WTC11 (cell line): ENCODE measurements at regions not wholly inside any gene's neighbourhood (a gene's known extent, or its start where the extent isn't known, plus 50 kb on each side); places are given as distances from the start of the nearest gene placed in this dataset.

Experiments used
- ATAC-seq: fragments of 200-7000 bp; cut with Tn5 transposase; 2 replicates; pipeline ENCODE4 v1.10.0; 2021; ENCODE audit warnings: mild to moderate bottlenecking, moderate library complexity
- CTCF ChIA-PET: fragments of 300-600 bp; sonication (Branson Sonifier 250); formaldehyde crosslinking; loops from one replicate; lab custom pipeline; 2021; ENCODE audit warnings: antibody characterized with exemption; lab: Charles Lee
- POLR2A ChIA-PET: fragments of 350-600 bp; sonication (Branson Sonifier 250); formaldehyde crosslinking; loops from one replicate; lab custom pipeline; 2021; ENCODE audit warnings: antibody characterized with exemption; lab: Charles Lee
- DNase-seq: peaks from one replicate; pipeline ENCODE4 v3.0.0; 2021; ENCODE audit warnings: low spot score
- H3K27ac Mint-ChIP-seq: 2 replicates; pipeline ENCODE4 v1.8.0; 2021; ENCODE audit warnings: mixed read lengths
- H3K27me3 Mint-ChIP-seq: 2 replicates; pipeline ENCODE4 v1.8.0; 2021; ENCODE audit warnings: low read depth, mild to moderate bottlenecking, moderate library complexity, mixed read lengths
- H3K36me3 Mint-ChIP-seq: 2 replicates; pipeline ENCODE4 v1.8.0; 2021; ENCODE audit warnings: mixed read lengths
- H3K4me1 Mint-ChIP-seq: 2 replicates; pipeline ENCODE4 v1.8.0; 2022; ENCODE audit warnings: mixed read lengths
- H3K4me3 Mint-ChIP-seq: 2 replicates; pipeline ENCODE4 v1.8.0; 2021; ENCODE audit warnings: mild to moderate bottlenecking, moderate library complexity, mixed read lengths
- H3K9me3 Mint-ChIP-seq: 2 replicates; pipeline ENCODE4 v1.8.0; 2021; ENCODE audit warnings: mixed read lengths
- CREB1 ChIP-seq: sonication (generic); formaldehyde crosslinking; IDR thresholded peaks from 2 replicates; pipeline ENCODE4 v1.8.0; 2023; ENCODE audit warnings: mild to moderate bottlenecking, missing genetic modification reagents
- CREM ChIP-seq: sonication (generic); formaldehyde crosslinking; IDR thresholded peaks from 2 replicates; pipeline ENCODE4 v1.8.1; 2022; ENCODE audit warnings: mild to moderate bottlenecking, missing genetic modification reagents, moderate library complexity
- ETV6 ChIP-seq: sonication (generic); formaldehyde crosslinking; IDR thresholded peaks from 2 replicates; pipeline ENCODE4 v1.8.1; 2022; ENCODE audit warnings: mild to moderate bottlenecking, missing genetic modification reagents
- FOXJ3 ChIP-seq: sonication (generic); formaldehyde crosslinking; IDR thresholded peaks from 2 replicates; pipeline ENCODE4 v1.9.0; 2021; ENCODE audit warnings: missing genetic modification reagents, mild to moderate bottlenecking, borderline replicate concordance
- FOXP1 ChIP-seq: sonication (generic); formaldehyde crosslinking; IDR thresholded peaks from 2 replicates; pipeline ENCODE4 v1.8.0; 2022; ENCODE audit warnings: missing genetic modification reagents, mild to moderate bottlenecking, moderate library complexity, borderline replicate concordance
- GRHL2 ChIP-seq: fragments of 250-450 bp; sonication (Bioruptor Pico); IDR thresholded peaks from 2 replicates; pipeline ENCODE4 v1.8.0; 2022; ENCODE audit warnings: mild to moderate bottlenecking, moderate library complexity; ENCODE audit not compliant: insufficient replicate concordance, severe bottlenecking
- JAZF1 ChIP-seq: fragments of 250-450 bp; sonication (Bioruptor Pico); IDR thresholded peaks from 2 replicates; pipeline ENCODE4 v1.9.0; 2021; ENCODE audit warnings: moderate library complexity, mild to moderate bottlenecking, inconsistent platforms
- KAT7 ChIP-seq: sonication (generic); formaldehyde crosslinking; IDR thresholded peaks from 2 replicates; pipeline ENCODE4 v1.8.1; 2023; ENCODE audit warnings: missing genetic modification reagents, mild to moderate bottlenecking, borderline replicate concordance
- NFYB ChIP-seq: sonication (generic); formaldehyde crosslinking; conservative IDR thresholded peaks from 2 replicates; pipeline ENCODE4 v1.8.0; 2022; ENCODE audit warnings: low read depth, missing genetic modification reagents
- NR1H2 ChIP-seq: sonication (generic); formaldehyde crosslinking; IDR thresholded peaks from 2 replicates; pipeline ENCODE4 v1.9.0; 2021; ENCODE audit warnings: mild to moderate bottlenecking, moderate library complexity, missing genetic modification reagents
- SOX15 ChIP-seq: fragments of 250-450 bp; sonication (Bioruptor Pico); IDR thresholded peaks from 2 replicates; pipeline ENCODE4 v1.9.0; 2021; ENCODE audit warnings: mild to moderate bottlenecking
- TCF7 ChIP-seq: sonication (generic); formaldehyde crosslinking; IDR thresholded peaks from 2 replicates; pipeline ENCODE4 v1.8.0; 2022; ENCODE audit warnings: mild to moderate bottlenecking, low read depth, missing genetic modification reagents, moderate library complexity
- ZNF121 ChIP-seq: sonication (generic); formaldehyde crosslinking; IDR thresholded peaks from 2 replicates; pipeline ENCODE4 v1.8.0; 2023; ENCODE audit warnings: missing genetic modification reagents
- ZNF138 ChIP-seq: sonication (generic); formaldehyde crosslinking; conservative IDR thresholded peaks from 2 replicates; pipeline ENCODE4 v1.8.1; 2022; ENCODE audit warnings: mild to moderate bottlenecking, moderate library complexity, missing genetic modification reagents
- ZNF263 ChIP-seq: sonication (generic); formaldehyde crosslinking; IDR thresholded peaks from 2 replicates; pipeline ENCODE4 v1.8.1; 2022; ENCODE audit warnings: low read depth, mild to moderate bottlenecking, moderate library complexity, missing genetic modification reagents
- ZNF317 ChIP-seq: sonication (generic); formaldehyde crosslinking; IDR thresholded peaks from 2 replicates; pipeline ENCODE4 v1.8.1; 2023; ENCODE audit warnings: low read depth, mild to moderate bottlenecking, moderate library complexity, missing genetic modification reagents, borderline replicate concordance
- TF ChIP-seq, protein P1 (sequence below): fragments of 200-600 bp; IDR thresholded peaks from 2 replicates; pipeline ENCODE4 v1.8.0; 2022; ENCODE audit warnings: antibody characterized with exemption
- TF ChIP-seq, protein P2 (sequence below): fragments of 250-450 bp; sonication (Bioruptor Pico); IDR thresholded peaks from 2 replicates; pipeline ENCODE4 v1.9.0; 2021; ENCODE audit warnings: moderate library complexity, mild to moderate bottlenecking, inconsistent platforms, borderline replicate concordance
- TF ChIP-seq, protein P3 (sequence below): sonication (generic); formaldehyde crosslinking; IDR thresholded peaks from 2 replicates; pipeline ENCODE4 v1.8.1; 2023; ENCODE audit warnings: mild to moderate bottlenecking, moderate library complexity, missing genetic modification reagents
- TF ChIP-seq, protein P4 (sequence below): sonication (generic); formaldehyde crosslinking; IDR thresholded peaks from 2 replicates; pipeline ENCODE4 v1.8.0; 2022; ENCODE audit warnings: mild to moderate bottlenecking, missing genetic modification reagents
- TF ChIP-seq, protein P5 (sequence below): sonication (generic); formaldehyde crosslinking; IDR thresholded peaks from 2 replicates; pipeline ENCODE4 v1.8.0; 2022; ENCODE audit warnings: mild to moderate bottlenecking, missing genetic modification reagents
- TF ChIP-seq, protein P6 (sequence below): sonication (generic); formaldehyde crosslinking; IDR thresholded peaks from 2 replicates; pipeline ENCODE4 v1.8.1; 2022; ENCODE audit warnings: mild to moderate bottlenecking, missing genetic modification reagents, moderate library complexity, borderline replicate concordance

DNA sequence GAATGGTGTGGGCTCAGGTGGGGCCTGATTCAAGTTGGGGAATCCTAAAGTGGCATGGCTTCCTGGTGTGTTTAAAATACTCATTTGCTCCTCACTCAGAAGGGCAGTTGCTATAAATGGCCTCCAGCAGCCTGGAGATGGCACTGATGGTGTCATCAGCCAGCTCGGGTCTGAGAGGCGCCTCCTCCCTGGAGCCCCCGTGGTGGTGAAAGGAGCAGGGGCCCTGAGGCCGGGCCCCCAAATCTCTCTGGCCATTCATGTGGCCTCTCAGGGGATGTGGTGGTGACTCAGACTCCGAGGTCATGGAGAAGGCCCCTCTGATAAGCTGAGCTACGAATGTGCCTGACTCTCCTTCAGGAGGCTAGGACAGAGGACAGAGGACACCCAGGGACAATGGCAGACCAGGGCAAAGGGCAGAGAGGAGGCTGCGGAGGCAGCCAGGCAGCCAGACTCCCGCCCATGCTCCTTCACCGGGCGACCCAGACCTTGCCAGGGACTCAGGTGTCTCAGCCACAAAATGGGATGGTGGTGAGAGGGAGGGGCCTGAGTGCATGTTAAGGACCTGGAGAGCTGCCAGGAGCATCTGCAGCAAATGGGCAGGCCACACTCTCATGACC is 129.2 kb downstream of the CTTN start (continued):
- TF ChIP-seq, protein P1, sequence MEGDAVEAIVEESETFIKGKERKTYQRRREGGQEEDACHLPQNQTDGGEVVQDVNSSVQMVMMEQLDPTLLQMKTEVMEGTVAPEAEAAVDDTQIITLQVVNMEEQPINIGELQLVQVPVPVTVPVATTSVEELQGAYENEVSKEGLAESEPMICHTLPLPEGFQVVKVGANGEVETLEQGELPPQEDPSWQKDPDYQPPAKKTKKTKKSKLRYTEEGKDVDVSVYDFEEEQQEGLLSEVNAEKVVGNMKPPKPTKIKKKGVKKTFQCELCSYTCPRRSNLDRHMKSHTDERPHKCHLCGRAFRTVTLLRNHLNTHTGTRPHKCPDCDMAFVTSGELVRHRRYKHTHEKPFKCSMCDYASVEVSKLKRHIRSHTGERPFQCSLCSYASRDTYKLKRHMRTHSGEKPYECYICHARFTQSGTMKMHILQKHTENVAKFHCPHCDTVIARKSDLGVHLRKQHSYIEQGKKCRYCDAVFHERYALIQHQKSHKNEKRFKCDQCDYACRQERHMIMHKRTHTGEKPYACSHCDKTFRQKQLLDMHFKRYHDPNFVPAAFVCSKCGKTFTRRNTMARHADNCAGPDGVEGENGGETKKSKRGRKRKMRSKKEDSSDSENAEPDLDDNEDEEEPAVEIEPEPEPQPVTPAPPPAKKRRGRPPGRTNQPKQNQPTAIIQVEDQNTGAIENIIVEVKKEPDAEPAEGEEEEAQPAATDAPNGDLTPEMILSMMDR: no peak
- TF ChIP-seq, protein P2, sequence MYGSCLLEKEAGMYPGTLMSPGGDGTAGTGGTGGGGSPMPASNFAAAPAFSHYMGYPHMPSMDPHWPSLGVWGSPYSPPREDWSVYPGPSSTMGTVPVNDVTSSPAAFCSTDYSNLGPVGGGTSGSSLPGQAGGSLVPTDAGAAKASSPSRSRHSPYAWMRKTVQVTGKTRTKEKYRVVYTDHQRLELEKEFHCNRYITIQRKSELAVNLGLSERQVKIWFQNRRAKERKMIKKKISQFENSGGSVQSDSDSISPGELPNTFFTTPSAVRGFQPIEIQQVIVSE (CRISPR knock-in tag): no peak
- TF ChIP-seq ZNF121 (CRISPR knock-in tag) (no peak), JAZF1 (CRISPR knock-in tag) (no peak), ZNF138 (CRISPR knock-in tag) (no peak), NFYB (CRISPR knock-in tag) (no peak), NR1H2 (CRISPR knock-in tag) (no peak)

DNA sequence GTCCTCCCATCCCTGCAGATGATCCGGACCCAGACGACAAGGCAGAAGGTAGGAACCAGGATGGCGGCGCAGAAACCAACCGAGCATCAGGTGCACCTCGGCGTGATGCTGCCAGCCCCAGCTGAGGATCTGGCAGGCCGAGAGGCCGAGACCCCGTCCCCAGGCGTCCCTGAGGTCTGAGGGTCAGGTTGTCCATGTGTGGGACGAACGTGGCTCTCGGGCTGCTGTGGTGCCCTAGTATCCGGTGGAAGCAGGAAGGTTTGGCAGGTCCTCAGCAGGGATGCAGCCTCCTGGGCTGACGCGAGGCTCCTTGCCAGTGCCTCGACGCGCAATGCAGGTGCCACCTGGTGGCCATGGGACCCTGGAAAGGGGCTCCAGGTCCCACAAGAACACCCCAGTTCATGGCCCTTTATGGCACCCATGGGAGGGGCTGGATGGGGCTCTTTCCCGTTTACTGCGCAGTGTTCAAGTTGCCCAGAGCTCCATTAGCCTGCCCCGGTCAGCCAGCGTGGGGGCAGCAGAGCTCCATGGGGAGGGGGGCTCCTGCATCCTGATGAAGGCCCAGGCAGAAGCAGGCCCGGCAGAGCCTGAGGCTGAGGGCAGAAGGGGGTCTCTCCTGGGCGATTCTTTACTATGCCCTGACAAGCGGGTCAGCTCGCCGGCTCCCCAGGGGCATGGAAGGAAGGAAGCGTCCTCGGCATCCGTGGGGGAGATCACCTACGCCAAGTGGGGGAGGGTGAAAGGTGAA is 129.9 kb downstream of the CTTN start:
- no peak for DNase-seq
- no peak for TF ChIP-seq CREM
- no peak for TF ChIP-seq KAT7 (CRISPR knock-in tag)
- peak; percentile 61; the same call in 1 of the 2 replicates for TF ChIP-seq FOXP1 (CRISPR knock-in tag)
- ChIA-PET CTCF (interaction anchor here (1.0 to 1.7 kb wide), 4 partner anchors 17 to 61 kb away, joined by 3 to 5 read pairs (median 3); no protein-coding TSS in a partner anchor), POLR2A (no interaction called here)
- H3K36me3 Mint-ChIP-seq: no peaks in the 10 kb centered on the region
- no peak overlapping the region for H3K4me3 Mint-ChIP-seq
- peaks cover 9% of the 10 kb centered on the region for H3K9me3 Mint-ChIP-seq
- no peaks in the 10 kb centered on the region for H3K27me3 Mint-ChIP-seq
- H3K4me1 Mint-ChIP-seq: peaks cover 56% of the 10 kb centered on the region
- ATAC-seq: no peak
- H3K27ac Mint-ChIP-seq: no peak overlapping the region

DNA sequence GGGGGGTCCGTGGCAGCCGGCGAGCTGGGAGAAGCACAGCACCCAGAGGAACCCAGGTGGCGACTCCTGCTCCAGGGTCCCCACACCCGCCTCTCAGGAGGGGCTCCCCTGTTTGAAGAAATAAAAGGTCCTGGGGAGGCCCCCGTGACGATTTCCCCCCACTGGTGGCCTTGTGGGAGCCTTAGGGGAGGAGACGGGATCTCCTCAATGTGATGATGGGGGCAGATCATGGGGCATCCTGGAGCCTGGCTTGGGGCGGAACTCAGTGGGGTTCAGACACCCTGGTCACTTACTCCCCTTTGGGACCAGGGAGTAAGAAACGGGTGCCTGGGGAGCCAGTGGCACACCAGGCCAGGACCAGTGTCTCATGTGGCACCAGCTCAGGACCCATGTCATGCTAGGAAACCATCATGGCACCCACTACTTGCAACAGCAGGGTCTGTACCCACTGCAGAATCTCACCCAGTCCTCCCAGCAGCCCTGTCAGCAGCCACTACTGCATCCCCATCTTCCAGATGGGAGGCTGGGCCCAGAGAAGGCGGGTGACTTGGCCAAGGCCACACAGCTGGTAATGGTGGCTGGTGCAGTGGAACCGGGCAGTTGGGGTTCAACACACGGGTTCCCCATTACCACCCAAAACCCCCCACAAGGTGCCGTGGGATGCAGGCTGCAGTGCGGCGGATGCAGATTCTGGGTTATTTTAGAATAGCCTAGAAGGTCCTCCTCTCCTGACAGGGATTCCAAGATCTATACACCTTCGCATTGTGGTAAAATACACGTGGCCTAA is 130.7 kb downstream of the CTTN start:
- ATAC-seq (no peak), DNase-seq (no peak)
- CTCF ChIA-PET: no interaction called here
- Mint-ChIP-seq H3K36me3 (no peaks in the 10 kb centered on the region), H3K27me3 (no peaks in the 10 kb centered on the region), H3K4me1 (peaks cover 51% of the 10 kb centered on the region), H3K27ac (no peak overlapping the region), H3K9me3 (peaks cover 14% of the 10 kb centered on the region), H3K4me3 (no peak overlapping the region)
- POLR2A ChIA-PET: no interaction called here
- TF ChIP-seq, protein P3, sequence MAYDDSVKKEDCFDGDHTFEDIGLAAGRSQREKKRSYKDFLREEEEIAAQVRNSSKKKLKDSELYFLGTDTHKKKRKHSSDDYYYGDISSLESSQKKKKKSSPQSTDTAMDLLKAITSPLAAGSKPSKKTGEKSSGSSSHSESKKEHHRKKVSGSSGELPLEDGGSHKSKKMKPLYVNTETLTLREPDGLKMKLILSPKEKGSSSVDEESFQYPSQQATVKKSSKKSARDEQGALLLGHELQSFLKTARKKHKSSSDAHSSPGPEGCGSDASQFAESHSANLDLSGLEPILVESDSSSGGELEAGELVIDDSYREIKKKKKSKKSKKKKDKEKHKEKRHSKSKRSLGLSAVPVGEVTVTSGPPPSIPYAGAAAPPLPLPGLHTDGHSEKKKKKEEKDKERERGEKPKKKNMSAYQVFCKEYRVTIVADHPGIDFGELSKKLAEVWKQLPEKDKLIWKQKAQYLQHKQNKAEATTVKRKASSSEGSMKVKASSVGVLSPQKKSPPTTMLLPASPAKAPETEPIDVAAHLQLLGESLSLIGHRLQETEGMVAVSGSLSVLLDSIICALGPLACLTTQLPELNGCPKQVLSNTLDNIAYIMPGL (CRISPR knock-in tag): no peak
- TF ChIP-seq, protein P4, sequence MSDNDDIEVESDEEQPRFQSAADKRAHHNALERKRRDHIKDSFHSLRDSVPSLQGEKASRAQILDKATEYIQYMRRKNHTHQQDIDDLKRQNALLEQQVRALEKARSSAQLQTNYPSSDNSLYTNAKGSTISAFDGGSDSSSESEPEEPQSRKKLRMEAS (CRISPR knock-in tag): no peak
- TF ChIP-seq ZNF263 (CRISPR knock-in tag) (no peak), GRHL2 (CRISPR knock-in tag) (no peak), ETV6 (CRISPR knock-in tag) (no peak), CREB1 (no peak), ZNF317 (CRISPR knock-in tag) (no peak), SOX15 (CRISPR knock-in tag) (no peak), TCF7 (CRISPR knock-in tag) (no peak), FOXJ3 (no peak)
- TF ChIP-seq, protein P5, sequence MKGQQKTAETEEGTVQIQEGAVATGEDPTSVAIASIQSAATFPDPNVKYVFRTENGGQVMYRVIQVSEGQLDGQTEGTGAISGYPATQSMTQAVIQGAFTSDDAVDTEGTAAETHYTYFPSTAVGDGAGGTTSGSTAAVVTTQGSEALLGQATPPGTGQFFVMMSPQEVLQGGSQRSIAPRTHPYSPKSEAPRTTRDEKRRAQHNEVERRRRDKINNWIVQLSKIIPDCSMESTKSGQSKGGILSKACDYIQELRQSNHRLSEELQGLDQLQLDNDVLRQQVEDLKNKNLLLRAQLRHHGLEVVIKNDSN (CRISPR knock-in tag): no peak
- TF ChIP-seq, protein P1: no peak
- TF ChIP-seq, protein P6, sequence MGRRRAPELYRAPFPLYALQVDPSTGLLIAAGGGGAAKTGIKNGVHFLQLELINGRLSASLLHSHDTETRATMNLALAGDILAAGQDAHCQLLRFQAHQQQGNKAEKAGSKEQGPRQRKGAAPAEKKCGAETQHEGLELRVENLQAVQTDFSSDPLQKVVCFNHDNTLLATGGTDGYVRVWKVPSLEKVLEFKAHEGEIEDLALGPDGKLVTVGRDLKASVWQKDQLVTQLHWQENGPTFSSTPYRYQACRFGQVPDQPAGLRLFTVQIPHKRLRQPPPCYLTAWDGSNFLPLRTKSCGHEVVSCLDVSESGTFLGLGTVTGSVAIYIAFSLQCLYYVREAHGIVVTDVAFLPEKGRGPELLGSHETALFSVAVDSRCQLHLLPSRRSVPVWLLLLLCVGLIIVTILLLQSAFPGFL (CRISPR knock-in tag): no peak
